Liver (tissue), 8 donors: ENCODE measurements at regions not wholly inside any gene's neighbourhood (a gene's known extent, or its start where the extent isn't known, plus 50 kb on each side); places are given as distances from the start of the nearest gene placed in this dataset.

ENCODE experiments used
- DNase-seq: peaks from one replicate; pipeline ENCODE4 v3.0.0-alpha.2; 2017; ENCODE audit warnings: low spot score
- H3K27ac ChIP-seq, 2 donors: one replicate each; pipeline ENCODE4 v1.7.0; 2013; ENCODE audit warnings: inconsistent platforms in 2 of 2, low read length in 2 of 2, control low read depth in 1 of 2, low read depth in 1 of 2, mild to moderate bottlenecking in 1 of 2
- H3K27me3 ChIP-seq, 4 donors: one replicate each; pipeline versions ENCODE4 v1.6.1 to v1.7.0; 2013; ENCODE audit warnings: low read length in 3 of 4, inconsistent platforms in 1 of 4, mild to moderate bottlenecking in 1 of 4, moderate library complexity in 1 of 4; ENCODE audit not compliant: control insufficient read depth in 4 of 4, insufficient read depth in 4 of 4
- H3K36me3 ChIP-seq, 4 donors: one replicate each; pipeline versions ENCODE4 v1.6.1 to v1.7.0; 2013; ENCODE audit warnings: low read length in 3 of 4, mild to moderate bottlenecking in 3 of 4, low read depth in 1 of 4, moderate library complexity in 1 of 4; ENCODE audit not compliant: control insufficient read depth in 4 of 4, insufficient read depth in 3 of 4
- H3K4me1 ChIP-seq, 4 donors: one replicate each; pipeline versions ENCODE4 v1.6.1 to v1.7.0; 2013; ENCODE audit warnings: low read length in 3 of 4, mild to moderate bottlenecking in 3 of 4, moderate library complexity in 1 of 4; ENCODE audit not compliant: control insufficient read depth in 4 of 4, insufficient read depth in 4 of 4
- H3K4me3 ChIP-seq, 3 donors: one replicate each; pipeline versions ENCODE4 v1.6.1 to v1.7.0; 2013; ENCODE audit warnings: low read length in 3 of 3, control low read depth in 1 of 3, low read depth in 1 of 3, mild to moderate bottlenecking in 1 of 3
- H3K9ac ChIP-seq, 2 donors: one replicate each; pipeline ENCODE4 v1.7.0; 2013; ENCODE audit warnings: low read length in 2 of 2, mild to moderate bottlenecking in 2 of 2, moderate library complexity in 2 of 2, control low read depth in 1 of 2, low read depth in 1 of 2
- H3K9me3 ChIP-seq, 4 donors: one replicate each; pipeline versions ENCODE4 v1.6.1 to v1.7.0; 2013; ENCODE audit warnings: low read length in 3 of 4; ENCODE audit not compliant: control insufficient read depth in 4 of 4
- EGR1 ChIP-seq, 2 donors: IDR thresholded peaks; 2 replicates each; pipeline ENCODE4 v1.6.1; 2016 to 2018; ENCODE audit warnings: antibody characterized with exemption in 2 of 2, low read depth in 2 of 2
- FOXA1 ChIP-seq: IDR thresholded peaks from 2 replicates; pipeline ENCODE4 v1.6.1; 2016; ENCODE audit warnings: antibody characterized with exemption
- FOXA2 ChIP-seq: IDR thresholded peaks from 2 replicates; pipeline ENCODE4 v1.6.1; 2016; ENCODE audit warnings: antibody characterized with exemption
- GABPA ChIP-seq, 2 donors: IDR thresholded peaks in 1 of 2; conservative IDR thresholded peaks in 1 of 2; 2 replicates each; pipeline ENCODE4 v1.6.1; 2016; ENCODE audit warnings: antibody characterized with exemption in 2 of 2, mild to moderate bottlenecking in 1 of 2, moderate library complexity in 1 of 2
- HNF4A ChIP-seq, 2 donors: conservative IDR thresholded peaks; 2 replicates each; pipeline ENCODE4 v1.6.1; 2016; ENCODE audit warnings: antibody characterized with exemption in 2 of 2, mild to moderate bottlenecking in 2 of 2
- HNF4G ChIP-seq: IDR thresholded peaks from 2 replicates; pipeline ENCODE4 v1.6.1; 2016; ENCODE audit warnings: antibody characterized with exemption
- JUND ChIP-seq, 2 donors: IDR thresholded peaks; 2 replicates each; pipeline ENCODE4 v1.6.1; 2016; ENCODE audit warnings: antibody characterized with exemption in 2 of 2
- NR2F2 ChIP-seq: IDR thresholded peaks from 2 replicates; pipeline ENCODE4 v1.6.1; 2016; ENCODE audit warnings: antibody characterized with exemption
- RAD21 ChIP-seq, 2 donors: IDR thresholded peaks; 2 replicates each; pipeline ENCODE4 v1.6.1; 2016; ENCODE audit warnings: antibody characterized with exemption in 2 of 2, mild to moderate bottlenecking in 2 of 2
- RXRA ChIP-seq, 2 donors: IDR thresholded peaks; 2 replicates each; pipeline ENCODE4 v1.6.1; 2017 to 2018; ENCODE audit warnings: antibody characterized with exemption in 2 of 2, mild to moderate bottlenecking in 1 of 2
- SP1 ChIP-seq: IDR thresholded peaks from 2 replicates; pipeline ENCODE4 v1.6.1; 2018; ENCODE audit warnings: antibody characterized with exemption, mild to moderate bottlenecking
- TAF1 ChIP-seq: conservative IDR thresholded peaks from 2 replicates; pipeline ENCODE4 v1.6.1; 2016; ENCODE audit warnings: antibody characterized with exemption, mild to moderate bottlenecking
- YY1 ChIP-seq: IDR thresholded peaks from 2 replicates; pipeline ENCODE4 v1.6.1; 2016; ENCODE audit warnings: antibody characterized with exemption, mild to moderate bottlenecking
- WGBS: extraction: QIAGEN DNeasy Blood & Tissue Kit; methylation state at CpG from one replicate; pipeline ENCODE4 v1.1.7; 2013; 5-methylcytosine and 5-hydroxymethylcytosine counted together
- TF ChIP-seq, protein P1 (sequence below): IDR thresholded peaks from 2 replicates; pipeline ENCODE4 v1.6.1; 2016; ENCODE audit warnings: antibody characterized with exemption
- TF ChIP-seq, protein P2 (sequence below): IDR thresholded peaks from 2 replicates; pipeline ENCODE4 v1.6.1; 2016; ENCODE audit warnings: antibody characterized with exemption
- TF ChIP-seq, protein P3 (sequence below): IDR thresholded peaks from 2 replicates; pipeline ENCODE4 v1.6.1; 2016; ENCODE audit warnings: antibody characterized with exemption, mild to moderate bottlenecking
- TF ChIP-seq, protein P4 (sequence below): IDR thresholded peaks from 2 replicates; pipeline ENCODE4 v1.6.1; 2016; ENCODE audit warnings: antibody characterized with exemption
- TF ChIP-seq, protein P5 (sequence below): fragments of 150-350 bp; IDR thresholded peaks from 2 replicates; pipeline ENCODE4 v1.5.1; 2017; ENCODE audit warnings: improper control_type of control experiment, low read depth, low read length; ENCODE audit not compliant: missing input control
- donor health status: healthy.
- donor health status: healthy.
- donor health status: healthy.
- donor health status: healthy.
- donor health status: healthy.

DNA sequence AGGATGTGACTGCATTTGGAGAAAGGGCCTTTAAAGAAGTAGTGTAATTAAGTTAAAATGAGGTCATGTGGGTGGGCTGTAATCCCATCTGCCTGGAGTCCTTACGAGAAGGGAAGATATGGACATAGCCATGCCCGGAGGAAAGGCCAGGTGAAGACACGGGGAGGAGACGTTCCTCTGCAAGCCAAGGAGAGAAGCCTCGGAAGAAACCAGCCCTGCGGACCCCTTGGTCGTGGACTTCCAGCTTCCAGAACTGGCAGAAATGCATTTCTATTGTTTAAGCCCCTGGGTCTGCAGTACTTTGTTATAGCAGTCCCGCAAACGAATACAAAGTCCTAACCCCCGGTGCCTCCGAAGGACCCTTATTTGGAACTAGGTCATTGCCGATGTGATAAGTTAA lies 87.6 kb upstream of the TAF1B start:
- 92% methylated on average over 12 of the region's 12 CpGs for WGBS
- Histone ChIP-seq H3K27me3 (peaks cover 0 to 5% (median 1%) of the 10 kb centered on the region in 4 donors), H3K27ac (no peak overlapping the region)

More for the DNA sequence above, 87.6 kb upstream of the TAF1B start:
- Histone ChIP-seq H3K4me3 (no peak overlapping the region), H3K9me3 (no peaks in the 10 kb centered on the region), H3K36me3 (no peaks in the 10 kb centered on the region), H3K4me1 (peaks cover 0 to 4% (median 2%) of the 10 kb centered on the region in 4 donors), H3K9ac (no peak overlapping the region)
- DNase-seq: no peak
- TF ChIP-seq, protein P1, sequence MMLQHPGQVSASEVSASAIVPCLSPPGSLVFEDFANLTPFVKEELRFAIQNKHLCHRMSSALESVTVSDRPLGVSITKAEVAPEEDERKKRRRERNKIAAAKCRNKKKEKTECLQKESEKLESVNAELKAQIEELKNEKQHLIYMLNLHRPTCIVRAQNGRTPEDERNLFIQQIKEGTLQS: no peak
- no peak for TF ChIP-seq HNF4A (conservative IDR thresholded peaks at IDR 0.05)
- TF ChIP-seq RXRA (IDR thresholded peaks at IDR 0.05): no peak
- TF ChIP-seq FOXA1: no peak
- no peak for TF ChIP-seq YY1
- TF ChIP-seq, protein P2, sequence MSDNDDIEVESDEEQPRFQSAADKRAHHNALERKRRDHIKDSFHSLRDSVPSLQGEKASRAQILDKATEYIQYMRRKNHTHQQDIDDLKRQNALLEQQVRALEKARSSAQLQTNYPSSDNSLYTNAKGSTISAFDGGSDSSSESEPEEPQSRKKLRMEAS: no peak
- TF ChIP-seq, protein P3, sequence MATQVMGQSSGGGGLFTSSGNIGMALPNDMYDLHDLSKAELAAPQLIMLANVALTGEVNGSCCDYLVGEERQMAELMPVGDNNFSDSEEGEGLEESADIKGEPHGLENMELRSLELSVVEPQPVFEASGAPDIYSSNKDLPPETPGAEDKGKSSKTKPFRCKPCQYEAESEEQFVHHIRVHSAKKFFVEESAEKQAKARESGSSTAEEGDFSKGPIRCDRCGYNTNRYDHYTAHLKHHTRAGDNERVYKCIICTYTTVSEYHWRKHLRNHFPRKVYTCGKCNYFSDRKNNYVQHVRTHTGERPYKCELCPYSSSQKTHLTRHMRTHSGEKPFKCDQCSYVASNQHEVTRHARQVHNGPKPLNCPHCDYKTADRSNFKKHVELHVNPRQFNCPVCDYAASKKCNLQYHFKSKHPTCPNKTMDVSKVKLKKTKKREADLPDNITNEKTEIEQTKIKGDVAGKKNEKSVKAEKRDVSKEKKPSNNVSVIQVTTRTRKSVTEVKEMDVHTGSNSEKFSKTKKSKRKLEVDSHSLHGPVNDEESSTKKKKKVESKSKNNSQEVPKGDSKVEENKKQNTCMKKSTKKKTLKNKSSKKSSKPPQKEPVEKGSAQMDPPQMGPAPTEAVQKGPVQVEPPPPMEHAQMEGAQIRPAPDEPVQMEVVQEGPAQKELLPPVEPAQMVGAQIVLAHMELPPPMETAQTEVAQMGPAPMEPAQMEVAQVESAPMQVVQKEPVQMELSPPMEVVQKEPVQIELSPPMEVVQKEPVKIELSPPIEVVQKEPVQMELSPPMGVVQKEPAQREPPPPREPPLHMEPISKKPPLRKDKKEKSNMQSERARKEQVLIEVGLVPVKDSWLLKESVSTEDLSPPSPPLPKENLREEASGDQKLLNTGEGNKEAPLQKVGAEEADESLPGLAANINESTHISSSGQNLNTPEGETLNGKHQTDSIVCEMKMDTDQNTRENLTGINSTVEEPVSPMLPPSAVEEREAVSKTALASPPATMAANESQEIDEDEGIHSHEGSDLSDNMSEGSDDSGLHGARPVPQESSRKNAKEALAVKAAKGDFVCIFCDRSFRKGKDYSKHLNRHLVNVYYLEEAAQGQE: no peak
- no peak for TF ChIP-seq EGR1 (IDR thresholded peaks at IDR 0.05; ENCODE audit: low read depth in 2 of 2)
- TF ChIP-seq SP1: no peak
- no peak for TF ChIP-seq RAD21 (IDR thresholded peaks at IDR 0.05)
- no peak for TF ChIP-seq GABPA (IDR thresholded peaks at IDR 0.05 in 1 of 2, conservative IDR thresholded peaks at IDR 0.05 in 1 of 2)
- TF ChIP-seq JUND (IDR thresholded peaks at IDR 0.05): no peak
- TF ChIP-seq HNF4G: no peak
- TF ChIP-seq, protein P4, sequence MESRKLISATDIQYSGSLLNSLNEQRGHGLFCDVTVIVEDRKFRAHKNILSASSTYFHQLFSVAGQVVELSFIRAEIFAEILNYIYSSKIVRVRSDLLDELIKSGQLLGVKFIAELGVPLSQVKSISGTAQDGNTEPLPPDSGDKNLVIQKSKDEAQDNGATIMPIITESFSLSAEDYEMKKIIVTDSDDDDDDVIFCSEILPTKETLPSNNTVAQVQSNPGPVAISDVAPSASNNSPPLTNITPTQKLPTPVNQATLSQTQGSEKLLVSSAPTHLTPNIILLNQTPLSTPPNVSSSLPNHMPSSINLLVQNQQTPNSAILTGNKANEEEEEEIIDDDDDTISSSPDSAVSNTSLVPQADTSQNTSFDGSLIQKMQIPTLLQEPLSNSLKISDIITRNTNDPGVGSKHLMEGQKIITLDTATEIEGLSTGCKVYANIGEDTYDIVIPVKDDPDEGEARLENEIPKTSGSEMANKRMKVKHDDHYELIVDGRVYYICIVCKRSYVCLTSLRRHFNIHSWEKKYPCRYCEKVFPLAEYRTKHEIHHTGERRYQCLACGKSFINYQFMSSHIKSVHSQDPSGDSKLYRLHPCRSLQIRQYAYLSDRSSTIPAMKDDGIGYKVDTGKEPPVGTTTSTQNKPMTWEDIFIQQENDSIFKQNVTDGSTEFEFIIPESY: no peak
- TF ChIP-seq NR2F2: no peak
- TF ChIP-seq TAF1: no peak
- TF ChIP-seq, protein P5, sequence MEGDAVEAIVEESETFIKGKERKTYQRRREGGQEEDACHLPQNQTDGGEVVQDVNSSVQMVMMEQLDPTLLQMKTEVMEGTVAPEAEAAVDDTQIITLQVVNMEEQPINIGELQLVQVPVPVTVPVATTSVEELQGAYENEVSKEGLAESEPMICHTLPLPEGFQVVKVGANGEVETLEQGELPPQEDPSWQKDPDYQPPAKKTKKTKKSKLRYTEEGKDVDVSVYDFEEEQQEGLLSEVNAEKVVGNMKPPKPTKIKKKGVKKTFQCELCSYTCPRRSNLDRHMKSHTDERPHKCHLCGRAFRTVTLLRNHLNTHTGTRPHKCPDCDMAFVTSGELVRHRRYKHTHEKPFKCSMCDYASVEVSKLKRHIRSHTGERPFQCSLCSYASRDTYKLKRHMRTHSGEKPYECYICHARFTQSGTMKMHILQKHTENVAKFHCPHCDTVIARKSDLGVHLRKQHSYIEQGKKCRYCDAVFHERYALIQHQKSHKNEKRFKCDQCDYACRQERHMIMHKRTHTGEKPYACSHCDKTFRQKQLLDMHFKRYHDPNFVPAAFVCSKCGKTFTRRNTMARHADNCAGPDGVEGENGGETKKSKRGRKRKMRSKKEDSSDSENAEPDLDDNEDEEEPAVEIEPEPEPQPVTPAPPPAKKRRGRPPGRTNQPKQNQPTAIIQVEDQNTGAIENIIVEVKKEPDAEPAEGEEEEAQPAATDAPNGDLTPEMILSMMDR: no peak
- no peak for TF ChIP-seq FOXA2
